Kidney (tissue), 13 donors: ENCODE measurements at regions not wholly inside any gene's neighbourhood (a gene's known extent, or its start where the extent isn't known, plus 50 kb on each side); places are given as distances from the start of the nearest gene placed in this dataset.
A peak's percentile ranks its signal among the peaks of the same experiment; 100 is the strongest.

ENCODE experiments used
- DNase-seq, 5 donors: peaks; one replicate each; pipeline ENCODE4 v3.0.0-alpha.2; 2013 to 2020
- FAIRE-seq: peaks from 2 replicates; lab custom pipeline; 2012; peaks lifted over from hg19 to GRCh38; lab: Jason Lieb, UNC
- H3K27ac ChIP-seq, 2 donors: one replicate each; pipeline ENCODE4 v1.7.0; 2013; ENCODE audit warnings: low read depth in 2 of 2, low read length in 2 of 2, inconsistent platforms in 1 of 2
- H3K27me3 ChIP-seq: one replicate; pipeline ENCODE4 v1.7.1; 2013; ENCODE audit warnings: low read length, inconsistent platforms; ENCODE audit not compliant: control insufficient read depth, insufficient read depth
- H3K36me3 ChIP-seq, 3 donors: one replicate each; pipeline versions ENCODE4 v1.7.0 to v1.7.1; 2013; ENCODE audit warnings: low read length in 3 of 3, control low read depth in 1 of 3, inconsistent platforms in 1 of 3; ENCODE audit not compliant: insufficient read depth in 3 of 3, control insufficient read depth in 2 of 3
- H3K4me1 ChIP-seq, 3 donors: one replicate each; pipeline versions ENCODE4 v1.7.0 to v1.7.1; 2013; ENCODE audit warnings: low read length in 3 of 3, inconsistent platforms in 1 of 3, low read depth in 1 of 3; ENCODE audit not compliant: control insufficient read depth in 2 of 3, insufficient read depth in 2 of 3
- H3K4me3 ChIP-seq, 3 donors: one replicate each; pipeline versions ENCODE4 v1.7.0 to v1.8.1; 2013; ENCODE audit warnings: low read length in 3 of 3, control low read depth in 1 of 3, inconsistent platforms in 1 of 3
- H3K9ac ChIP-seq, 3 donors: one replicate each; pipeline versions ENCODE4 v1.7.0 to v1.7.1; 2013; ENCODE audit warnings: low read length in 3 of 3, control low read depth in 1 of 3, inconsistent platforms in 1 of 3
- H3K9me3 ChIP-seq, 3 donors: one replicate each; pipeline versions ENCODE4 v1.7.0 to v1.7.1; 2013; ENCODE audit warnings: low read length in 3 of 3, control low read depth in 1 of 3, inconsistent platforms in 1 of 3; ENCODE audit not compliant: control insufficient read depth in 2 of 3, insufficient read depth in 1 of 3
- CTCF ChIP-seq: IDR thresholded peaks from 3 replicates; pipeline ENCODE4 v1.5.1; 2012; ENCODE audit warnings: mild to moderate bottlenecking, moderate library complexity, borderline replicate concordance; ENCODE audit not compliant: insufficient read depth; ENCODE audit errors: extremely low read depth
- intact Hi-C: fragments of 100-400 bp; cut with DNase I; formaldehyde crosslinking; loops from one replicate; pipeline ENCODE4 v1.11.1; 2022
- donor health status: control.
- donor health status: control.
- donor health status: control.
- donor health status: control.
- donor health status: control.
- donor health status: DM: yes; HTN: yes; CAD: no.
- donor health status: Normal renal cell carcinoma (clear cell type).

DNA sequence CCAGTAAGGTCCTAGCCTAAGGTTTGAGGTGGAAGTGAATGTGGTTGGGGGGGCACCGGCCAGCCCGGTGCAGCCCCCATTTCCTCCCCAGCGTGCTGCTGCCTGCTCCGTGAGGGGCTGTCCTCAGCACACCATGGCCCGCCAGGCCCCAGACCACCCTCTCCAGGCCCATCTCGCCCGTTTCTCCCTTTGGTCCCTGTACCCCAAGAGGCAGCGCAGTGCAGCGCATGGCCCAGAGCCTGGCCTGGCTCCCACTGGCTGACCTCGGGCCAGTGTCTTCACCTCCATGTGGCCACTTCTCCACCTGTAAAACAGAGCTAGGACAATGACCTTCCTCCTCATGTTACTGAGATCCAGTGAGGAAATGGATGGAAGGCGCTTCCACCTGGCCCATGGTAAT, 170.0 kb upstream of the GSE1 start:
- TF ChIP-seq CTCF: no peak

GRCh38 chr16:85443531-85443930, 169.6 kb upstream of the GSE1 start:
- DNase-seq (no peak), FAIRE-seq (no peak)
- no peak overlapping the region for H3K4me3 ChIP-seq
- peaks cover 0 to 2% (median 0%) of the 10 kb centered on the region in 3 donors for H3K36me3 ChIP-seq
- no peak overlapping the region for H3K9ac ChIP-seq
- no peak overlapping the region for H3K27ac ChIP-seq
- H3K27me3 ChIP-seq: no peaks in the 10 kb centered on the region
- no peak for TF ChIP-seq CTCF
- H3K4me1 ChIP-seq: peaks cover 0 to 3% (median 0%) of the 10 kb centered on the region in 3 donors
- intact Hi-C loops: no loop called here
- H3K9me3 ChIP-seq: no peaks in the 10 kb centered on the region

More for the DNA sequence above, 170.0 kb upstream of the GSE1 start:
- Histone ChIP-seq H3K9me3 (no peaks in the 10 kb centered on the region), H3K4me1 (peaks cover 0 to 3% (median 0%) of the 10 kb centered on the region in 3 donors), H3K9ac (no peak overlapping the region), H3K4me3 (no peak overlapping the region), H3K27ac (no peak overlapping the region), H3K36me3 (peaks cover 0 to 2% (median 0%) of the 10 kb centered on the region in 3 donors), H3K27me3 (no peaks in the 10 kb centered on the region)
- FAIRE-seq (no peak), DNase-seq (no peak)
- intact Hi-C loops: no loop called here

- intact Hi-C loops: no loop called here
- Histone ChIP-seq H3K4me3 (no peak overlapping the region), H3K27ac (no peak overlapping the region), H3K27me3 (no peaks in the 10 kb centered on the region), H3K36me3 (no peaks in the 10 kb centered on the region), H3K9ac (no peak overlapping the region), H3K9me3 (no peaks in the 10 kb centered on the region), H3K4me1 (no peaks in the 10 kb centered on the region)
- TF ChIP-seq CTCF: no peak
- FAIRE-seq (no peak), DNase-seq (peak in 4 of 5 donors; percentile 69 to 84 (median 73))
These were observed 167.9 kb upstream of the GSE1 start for GRCh38 chr16:85445064-85445778.
